ENCODE measurements at regions not wholly inside any gene's neighbourhood (a gene's known extent, or its start where the extent isn't known, plus 50 kb on each side); places are given as distances from the start of the nearest gene placed in this dataset.

- TF ChIP-seq POLR2A (IDR thresholded peaks at IDR 0.05) (no peak), CTCF (IDR thresholded peaks at IDR 0.05) (no peak)
These were observed 229.7 kb upstream of the IRF2BP2 start for GRCh38 chr1:234839663-234840062.
